ENCODE measurements at regions not wholly inside any gene's neighbourhood (a gene's known extent, or its start where the extent isn't known, plus 50 kb on each side); places are given as distances from the start of the nearest gene placed in this dataset.

- no peak for TF ChIP-seq CTCF (IDR thresholded peaks at IDR 0.05)
- CTCF ChIA-PET, result no interaction called here
- no peaks in the 10 kb centered on the region for H3K36me3 Mint-ChIP-seq (ENCODE audit: low read depth)
- no peaks in the 10 kb centered on the region for H3K4me1 Mint-ChIP-seq
- no peak for ATAC-seq (ENCODE audit: low read depth)
- no peaks in the 10 kb centered on the region for H3K9me3 Mint-ChIP-seq
- DNase-seq, result no peak
- H3K27me3 Mint-ChIP-seq, result no peaks in the 10 kb centered on the region
- intact Hi-C loops (cut with micrococcal nuclease), result no loop called here
- POLR2A ChIA-PET, result no interaction called here
- H3K27ac Mint-ChIP-seq, result no peak overlapping the region
- H3K4me3 Mint-ChIP-seq, result no peak overlapping the region
Observed at GRCh38 chr2:56519806-56520205, 336.0 kb downstream of the CCDC85A start.

GRCh38 chr2:56522605-56523089 is 338.9 kb downstream of the CCDC85A start:
- ChIA-PET POLR2A (no interaction called here), CTCF (no interaction called here)
- Mint-ChIP-seq H3K9me3 (no peaks in the 10 kb centered on the region), H3K27me3 (no peaks in the 10 kb centered on the region), H3K27ac (no peak overlapping the region), H3K4me1 (no peaks in the 10 kb centered on the region), H3K36me3 (ENCODE audit: low read depth) (no peaks in the 10 kb centered on the region), H3K4me3 (no peak overlapping the region)
- intact Hi-C loops (cut with micrococcal nuclease), result no loop called here
- TF ChIP-seq CTCF (IDR thresholded peaks at IDR 0.05), result no peak
- no peak for DNase-seq
- no peak for ATAC-seq (ENCODE audit: low read depth)

GRCh38 chr2:56523816-56524215 is 340.0 kb downstream of the CCDC85A start:
- intact Hi-C loops (cut with micrococcal nuclease), result no loop called here
- no peaks in the 10 kb centered on the region for H3K4me1 Mint-ChIP-seq
- H3K27me3 Mint-ChIP-seq, result no peaks in the 10 kb centered on the region
- H3K4me3 Mint-ChIP-seq, result no peak overlapping the region
- DNase-seq, result no peak
- no peaks in the 10 kb centered on the region for H3K9me3 Mint-ChIP-seq
- H3K36me3 Mint-ChIP-seq (ENCODE audit: low read depth), result no peaks in the 10 kb centered on the region
- no peak overlapping the region for H3K27ac Mint-ChIP-seq
- CTCF ChIA-PET, result no interaction called here
- no peak for TF ChIP-seq CTCF (IDR thresholded peaks at IDR 0.05)
- ATAC-seq (ENCODE audit: low read depth), result no peak
- POLR2A ChIA-PET, result no interaction called here

- Mint-ChIP-seq H3K4me1 (no peaks in the 10 kb centered on the region), H3K4me3 (no peak overlapping the region), H3K9me3 (no peaks in the 10 kb centered on the region), H3K36me3 (ENCODE audit: low read depth) (no peaks in the 10 kb centered on the region), H3K27ac (no peak overlapping the region), H3K27me3 (no peaks in the 10 kb centered on the region)
- ChIA-PET POLR2A (no interaction called here), CTCF (no interaction called here)
- intact Hi-C loops (cut with micrococcal nuclease), result no loop called here
- DNase-seq (no peak), ATAC-seq (ENCODE audit: low read depth) (no peak)
- TF ChIP-seq CTCF (IDR thresholded peaks at IDR 0.05), result no peak
Observed at GRCh38 chr2:56531668-56532420, 348.1 kb downstream of the CCDC85A start.

- DNase-seq (no peak), ATAC-seq (ENCODE audit: low read depth) (no peak)
- no peaks in the 10 kb centered on the region for H3K27me3 Mint-ChIP-seq
- H3K9me3 Mint-ChIP-seq, result no peaks in the 10 kb centered on the region
- ChIA-PET POLR2A (no interaction called here), CTCF (no interaction called here)
- H3K27ac Mint-ChIP-seq, result no peak overlapping the region
- no peaks in the 10 kb centered on the region for H3K4me1 Mint-ChIP-seq
- no peak overlapping the region for H3K4me3 Mint-ChIP-seq
- intact Hi-C loops (cut with micrococcal nuclease), result no loop called here
- no peak for TF ChIP-seq CTCF (IDR thresholded peaks at IDR 0.05)
- no peaks in the 10 kb centered on the region for H3K36me3 Mint-ChIP-seq (ENCODE audit: low read depth)
Observed at GRCh38 chr2:56534321-56534720, 350.5 kb downstream of the CCDC85A start.

All from activated B cell treated with CpG ODN at 0.5 μM for 24 hours (primary cell).